HG02870 (cell line): ENCODE measurements at regions not wholly inside any gene's neighbourhood (a gene's known extent, or its start where the extent isn't known, plus 50 kb on each side); places are given as distances from the start of the nearest gene placed in this dataset.

Experiments
- ATAC-seq: cut with Tn5 transposase; IDR thresholded peaks from one replicate; pipeline ENCODE4 v1.9.1; 2021; ENCODE audit warnings: mild to moderate bottlenecking, moderate library complexity; ENCODE audit not compliant: unreplicated experiment

DNA sequence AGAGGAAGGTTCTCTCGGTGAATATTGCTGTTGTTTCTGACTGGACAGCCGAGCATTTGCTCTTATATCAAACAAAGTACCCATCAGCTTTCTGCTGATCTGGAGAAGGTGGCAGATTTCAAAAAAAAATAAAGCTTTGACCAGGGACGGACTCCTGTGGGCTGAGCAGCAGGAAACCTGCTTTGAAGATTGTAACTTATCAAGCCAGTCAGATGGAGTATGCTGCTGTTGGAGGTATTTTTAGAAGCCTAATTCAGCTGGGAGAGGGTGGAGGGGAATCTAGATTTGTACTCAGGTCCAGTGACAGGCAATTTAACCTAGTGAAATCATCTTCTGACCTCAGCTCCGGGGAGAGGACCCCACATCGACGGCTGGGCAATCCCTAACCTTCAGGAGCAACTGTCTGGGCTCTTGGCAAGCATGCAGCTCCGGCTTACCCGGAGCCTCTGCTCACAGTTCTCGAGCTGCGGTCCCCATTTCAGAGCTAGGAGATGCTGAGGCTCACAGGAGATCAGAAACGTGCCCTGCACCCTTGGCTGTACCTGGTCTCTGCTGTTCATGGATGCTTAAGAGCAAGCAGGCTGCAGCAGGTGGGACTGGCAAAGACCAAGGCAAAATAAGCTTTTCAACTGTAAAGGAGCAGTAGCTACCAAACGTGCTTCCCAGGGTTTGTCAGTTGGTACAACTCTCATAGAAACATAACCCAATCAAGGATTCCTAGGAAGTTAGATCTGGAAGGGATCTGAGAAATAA lies 89.3 kb upstream of the ST8SIA2 start:
- ATAC-seq, result no peak

GRCh38 chr15:92305343-92305742 lies 88.3 kb upstream of the ST8SIA2 start:
- ATAC-seq, result no peak

GRCh38 chr15:92306663-92307062 lies 87.0 kb upstream of the ST8SIA2 start:
- no peak for ATAC-seq

DNA sequence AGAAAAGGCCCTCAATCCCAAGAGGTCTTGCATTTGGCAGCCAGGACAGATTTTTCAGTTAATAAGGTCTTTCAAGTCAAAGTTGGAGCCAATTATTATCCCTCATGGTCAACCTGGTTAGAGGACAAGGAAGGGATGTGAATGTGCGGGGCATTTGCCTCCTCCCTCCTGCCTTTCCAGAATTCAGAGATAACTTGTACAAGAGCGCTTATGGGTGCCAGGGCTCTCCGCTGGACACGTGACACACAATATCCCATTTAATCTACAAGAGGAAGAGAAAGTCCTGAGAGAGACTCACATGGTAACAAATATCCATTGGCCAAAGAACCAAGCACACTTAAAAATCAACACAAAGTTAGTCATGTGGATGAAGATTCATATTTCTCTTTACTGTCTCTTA lies 78.5 kb upstream of the ST8SIA2 start:
- no peak for ATAC-seq

DNA sequence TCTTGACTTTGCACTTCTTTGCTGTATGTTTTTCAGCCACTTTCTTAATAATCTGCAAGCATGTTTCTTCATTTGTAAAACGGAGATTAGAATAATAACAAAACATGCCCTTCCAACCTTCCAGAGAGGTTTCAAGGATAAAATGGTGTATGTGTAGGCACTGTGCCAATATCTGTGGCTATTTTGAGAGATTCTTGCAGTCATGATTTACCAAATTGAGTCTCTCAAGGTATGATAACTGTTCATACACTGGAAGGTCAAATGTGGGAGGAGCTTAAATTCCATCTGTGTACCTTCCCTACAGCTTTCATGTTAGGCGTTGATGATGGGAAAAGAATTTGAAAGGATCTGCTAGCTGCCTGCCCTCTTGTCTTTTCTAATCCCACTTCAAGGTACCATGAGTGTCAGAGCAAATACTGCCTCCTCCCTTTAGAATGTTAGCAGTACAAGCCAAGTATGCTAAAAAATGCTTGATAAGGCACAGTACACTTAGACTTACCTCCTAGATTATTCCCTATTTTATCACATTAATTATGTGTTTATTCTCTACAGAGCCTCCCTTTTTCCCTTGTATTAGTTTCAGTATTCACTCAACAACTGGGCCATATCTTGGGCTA lies 78.0 kb upstream of the ST8SIA2 start:
- ATAC-seq, result no peak

DNA sequence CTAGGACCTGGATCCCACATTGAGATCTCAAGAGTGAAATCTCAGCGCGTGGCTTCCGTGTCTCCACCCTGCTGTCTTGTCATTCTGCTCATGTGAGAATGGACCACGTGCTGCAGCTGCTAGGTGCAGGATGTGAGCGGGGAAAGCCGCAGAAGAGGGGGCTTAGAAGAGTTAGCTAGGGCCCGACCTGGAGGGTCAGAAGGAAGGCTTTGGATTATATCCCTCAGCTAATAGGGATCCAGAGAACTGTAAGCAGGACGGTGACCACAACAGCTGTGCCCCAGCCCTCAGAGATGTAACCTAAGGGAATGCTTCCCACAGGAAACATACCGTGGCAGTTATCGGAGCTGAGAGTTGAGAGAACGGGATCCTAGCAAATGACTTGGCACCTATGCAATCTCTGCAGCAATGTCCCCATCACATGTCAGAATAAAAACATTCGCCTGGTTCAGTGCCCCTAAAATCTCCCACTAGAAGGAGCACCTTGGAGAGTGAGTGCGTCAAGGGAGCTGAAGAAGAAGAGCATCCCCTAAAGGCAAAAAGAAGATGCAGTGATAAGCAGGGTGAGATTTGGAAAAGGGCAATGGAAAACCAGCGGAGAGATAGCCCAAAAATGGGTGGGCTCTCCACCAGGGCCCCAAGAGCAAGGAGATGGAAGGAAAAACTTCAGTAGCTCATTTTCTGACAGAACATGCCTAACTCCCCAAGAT lies 76.9 kb upstream of the ST8SIA2 start:
- no peak for ATAC-seq

DNA sequence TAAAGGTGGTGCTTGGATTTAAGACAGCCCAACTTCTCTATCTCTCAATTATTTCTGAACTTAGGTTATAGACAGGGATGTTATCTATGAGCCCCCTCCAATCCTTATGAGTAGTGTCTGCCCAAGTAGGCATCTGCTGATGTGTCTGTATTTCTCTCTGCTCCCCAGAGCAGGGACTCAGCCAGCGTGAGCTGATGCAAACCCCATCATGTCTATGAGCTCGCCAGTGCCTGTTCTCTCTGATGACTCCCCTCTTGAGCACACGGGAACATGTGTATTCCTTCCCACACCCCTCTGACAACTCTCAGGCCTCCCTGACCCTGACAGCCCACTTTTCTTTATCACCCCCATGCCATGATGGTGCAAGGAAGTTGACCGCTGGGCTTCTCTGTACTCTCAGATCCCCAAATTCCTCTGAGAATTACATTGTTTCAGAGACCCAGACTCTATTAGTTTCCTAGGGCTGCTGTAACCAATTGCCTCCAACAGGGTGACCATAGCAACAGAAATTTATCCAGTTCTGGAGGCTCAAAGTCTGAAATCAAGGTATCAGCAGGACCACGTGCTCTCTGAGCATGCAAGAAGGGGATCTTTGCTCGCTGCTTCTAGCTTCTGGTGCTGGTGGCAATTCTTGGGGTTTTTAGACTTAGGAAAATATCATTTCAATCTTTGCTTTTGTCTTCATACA lies 73.5 kb upstream of the ST8SIA2 start:
- ATAC-seq, result no peak

DNA sequence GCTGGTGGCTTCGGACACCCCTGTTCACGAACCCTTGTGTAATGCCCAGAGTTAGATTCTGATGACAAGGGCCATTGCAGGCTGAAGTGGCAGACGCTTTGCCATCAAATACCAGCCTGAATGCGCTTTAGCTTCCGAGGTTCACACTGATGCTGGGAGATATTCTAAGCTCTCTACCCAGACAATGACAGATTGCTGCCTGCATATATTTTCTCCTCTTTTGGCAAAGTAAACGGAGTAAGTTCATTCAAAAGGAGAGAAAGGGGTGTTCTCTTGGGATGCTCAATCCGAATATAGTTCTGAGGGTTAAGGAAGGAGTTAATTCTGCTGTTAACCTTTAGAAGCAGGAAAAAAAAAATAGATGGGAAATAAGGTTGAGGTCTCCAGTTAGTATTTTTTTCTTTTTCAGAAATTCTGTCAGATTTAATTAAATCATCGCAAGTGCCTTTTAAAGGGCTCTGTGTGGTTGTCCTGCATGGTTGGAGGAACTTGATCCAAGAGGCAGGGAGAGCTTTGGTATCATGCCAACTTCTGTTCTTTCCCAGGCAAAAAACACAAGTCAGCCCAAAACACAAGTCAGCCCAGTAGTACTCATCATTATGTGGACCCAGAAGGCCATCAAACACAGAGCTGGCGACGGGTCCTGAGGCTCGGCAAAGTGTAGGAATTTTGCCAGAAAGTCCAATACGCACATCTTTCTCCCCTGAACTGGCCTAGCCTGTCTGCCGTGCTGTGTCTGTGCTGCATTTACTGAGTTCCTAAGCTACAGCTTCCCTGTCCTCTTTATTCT lies 70.9 kb upstream of the ST8SIA2 start:
- ATAC-seq, result no peak

DNA sequence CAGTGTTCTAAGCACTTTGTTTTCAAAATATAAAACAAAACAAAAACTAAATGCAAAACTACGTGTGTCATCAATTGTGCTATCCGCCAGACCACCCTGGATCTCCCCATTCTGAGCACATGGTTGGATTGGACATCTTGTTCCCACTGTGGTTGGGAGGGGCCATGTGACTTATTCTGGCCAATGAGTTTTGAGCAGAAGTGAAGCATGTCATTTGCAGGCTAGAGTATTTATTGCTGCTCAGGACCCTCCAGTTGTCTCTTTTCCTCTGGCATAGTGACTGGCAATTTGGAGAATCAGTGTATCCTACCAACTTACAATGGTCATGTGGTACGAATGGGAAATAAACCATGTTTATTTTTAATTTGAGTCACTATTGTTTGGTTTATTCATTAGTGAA lies 70.2 kb upstream of the ST8SIA2 start:
- ATAC-seq, result no peak

- ATAC-seq, result no peak
Measured at GRCh38 chr15:92324101-92324963, 69.3 kb upstream of the ST8SIA2 start.

DNA sequence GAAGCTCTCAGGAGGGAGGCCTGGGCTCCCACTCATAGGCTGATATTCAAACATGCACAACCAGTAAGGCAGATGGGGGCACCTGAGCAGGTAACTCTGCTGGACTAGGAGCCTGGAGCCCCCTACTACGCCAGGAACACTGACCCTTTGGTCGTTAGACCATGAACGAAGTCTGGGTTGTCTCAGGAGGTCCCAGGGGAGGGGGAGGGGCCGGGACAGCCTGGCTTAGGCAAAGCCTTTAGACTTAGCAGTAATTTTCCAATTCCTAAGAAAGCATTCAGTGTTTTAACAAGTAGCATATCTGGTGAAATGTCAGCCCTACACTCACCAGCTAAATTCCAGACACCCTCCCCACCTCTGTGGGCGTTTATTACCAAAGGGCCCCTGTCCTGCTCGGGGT lies 67.4 kb upstream of the ST8SIA2 start:
- no peak for ATAC-seq

DNA sequence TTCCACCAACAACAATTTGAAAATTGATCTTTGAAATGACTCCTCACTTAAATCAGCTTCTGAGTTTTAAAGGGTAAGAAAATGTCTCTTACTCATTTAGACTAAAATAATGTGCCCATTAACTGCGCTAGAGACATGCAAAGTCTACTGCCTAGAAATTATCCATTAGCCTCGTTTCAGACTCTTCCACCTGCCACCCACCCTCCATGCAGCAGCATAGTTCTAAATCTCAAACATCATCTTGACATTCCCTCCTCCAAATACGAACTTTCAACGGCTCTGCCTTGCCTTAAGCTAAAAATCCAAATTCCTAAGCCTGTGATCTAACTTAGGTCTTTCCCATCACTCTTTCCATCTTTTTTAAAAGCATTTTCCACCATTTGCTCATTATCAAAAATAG lies 66.6 kb upstream of the ST8SIA2 start:
- no peak for ATAC-seq

GRCh38 chr15:92328207-92328606 lies 65.5 kb upstream of the ST8SIA2 start:
- no peak for ATAC-seq

DNA sequence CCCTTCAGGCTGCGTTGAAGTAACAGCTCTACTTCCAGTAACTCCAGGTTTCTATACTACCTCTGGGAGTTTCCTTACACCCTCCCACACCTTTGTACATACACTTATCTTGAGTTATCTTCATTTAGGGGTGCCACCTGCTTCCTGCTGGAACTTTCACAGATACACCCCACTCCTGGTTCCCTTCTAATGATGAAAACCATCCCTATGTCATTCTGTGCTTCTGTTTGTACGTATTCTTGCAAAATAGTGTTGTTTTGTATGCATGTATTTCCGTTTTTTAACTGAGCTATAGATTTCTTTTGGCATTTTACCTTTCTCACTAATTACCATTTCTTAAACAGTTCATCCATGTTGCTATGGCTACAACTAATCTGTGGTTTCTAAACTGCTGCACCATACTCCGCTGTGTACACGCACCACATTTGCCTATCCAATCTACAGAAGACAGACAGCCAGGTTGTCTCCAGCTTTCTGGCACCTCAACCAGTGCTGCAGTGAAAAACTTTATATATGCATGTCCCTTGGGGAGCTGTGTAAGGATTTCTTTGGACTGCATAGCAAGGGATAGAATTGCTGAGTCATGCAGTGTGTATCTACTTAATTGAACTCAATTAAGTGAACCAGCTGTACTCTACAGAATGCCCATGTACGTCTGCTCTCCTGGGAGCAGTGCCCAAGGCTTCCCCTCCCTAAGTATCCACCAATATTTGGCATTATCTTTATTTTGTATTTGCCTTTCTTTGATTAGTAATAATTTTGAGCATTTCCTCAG lies 61.4 kb upstream of the ST8SIA2 start:
- no peak for ATAC-seq

DNA sequence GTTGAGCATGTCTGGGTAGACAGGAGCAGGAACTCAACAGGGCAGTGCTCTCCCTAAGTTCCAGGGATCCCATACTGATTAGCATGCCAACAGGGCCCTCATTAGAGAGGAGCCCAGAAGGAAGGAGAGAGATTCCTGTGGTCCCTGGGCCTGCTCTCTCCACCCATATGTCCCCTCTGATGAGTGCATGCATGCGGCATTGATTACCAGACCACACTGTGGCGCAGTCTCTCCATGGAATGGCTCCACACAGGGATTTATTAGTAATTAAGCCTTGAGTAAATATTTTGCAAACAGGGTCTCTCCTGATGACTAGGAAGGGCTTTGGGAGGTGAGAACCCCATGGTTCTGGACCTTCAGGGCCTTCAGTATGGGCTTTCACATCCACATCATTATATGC lies 60.0 kb upstream of the ST8SIA2 start:
- ATAC-seq, result no peak

DNA sequence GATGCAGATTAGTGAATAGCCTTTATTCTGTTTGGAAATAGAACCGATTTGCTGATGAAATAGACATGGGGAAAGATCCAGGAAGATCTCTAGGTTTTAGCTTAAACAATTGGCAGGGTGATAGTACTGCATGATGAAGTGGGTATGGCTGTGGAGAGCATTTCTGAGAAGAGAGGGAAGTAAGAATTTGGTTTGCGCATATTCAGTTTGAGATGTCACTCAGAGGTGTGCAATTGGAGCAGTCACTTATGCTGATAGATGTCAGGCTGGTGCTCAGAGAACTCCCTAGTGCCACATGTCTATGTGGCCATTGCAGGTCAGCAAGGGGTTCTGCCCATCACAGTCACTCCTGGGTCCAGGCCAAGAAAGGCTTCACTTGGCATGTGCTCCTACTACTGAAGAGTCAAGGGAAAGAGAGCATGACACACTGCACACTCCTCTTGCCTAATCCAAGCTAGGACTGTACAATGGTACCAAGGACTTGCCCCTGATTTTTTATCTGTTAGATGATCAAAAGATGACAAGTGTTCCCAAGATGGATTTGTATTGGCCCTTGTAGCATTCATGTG lies 57.2 kb upstream of the ST8SIA2 start:
- no peak for ATAC-seq

- no peak for ATAC-seq
Measured at GRCh38 chr15:92339361-92339760, 54.3 kb upstream of the ST8SIA2 start.
